ENCODE measurements at regions not wholly inside any gene's neighbourhood (a gene's known extent, or its start where the extent isn't known, plus 50 kb on each side); places are given as distances from the start of the nearest gene placed in this dataset.

DNA sequence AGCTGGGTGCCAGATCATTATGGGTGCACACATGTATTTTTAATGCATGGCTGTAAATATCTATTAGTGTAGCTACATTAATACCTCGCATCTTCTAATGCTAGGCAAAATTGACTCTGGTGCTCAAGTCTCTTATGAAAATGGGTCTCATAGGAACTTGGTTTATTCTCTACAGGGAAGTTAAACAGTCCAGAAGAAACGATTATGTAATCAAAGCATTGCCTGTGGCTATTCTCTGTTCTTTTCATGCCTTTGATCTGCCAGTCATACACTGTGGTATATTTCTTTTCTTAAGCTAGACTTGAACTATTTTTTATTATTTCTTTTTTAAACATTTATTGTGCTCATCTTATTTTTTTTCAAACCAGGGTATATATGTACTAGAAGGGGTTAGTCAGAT, 1015.0 kb downstream of the SLITRK1 start:
- H3K14ac ChIP-seq (replicated peaks; ENCODE audit: low read depth, low read length), result no peak overlapping the region
- TF ChIP-seq RCOR1 (IDR thresholded peaks at IDR 0.05; ENCODE audit: insufficient replicate concordance, low read length) (no peak), FOS (IDR thresholded peaks at IDR 0.05; ENCODE audit: low read depth, low read length) (no peak), MXI1 (IDR thresholded peaks at IDR 0.05; ENCODE audit: borderline replicate concordance, low read depth, low read length) (no peak), MAFK (IDR thresholded peaks at IDR 0.05; ENCODE audit: low read depth, low read length) (no peak), CEBPB (IDR thresholded peaks at IDR 0.05; ENCODE audit: low read depth, low read length) (no peak), BHLHE40 (IDR thresholded peaks at IDR 0.05; ENCODE audit: low read depth, low read length) (no peak), MAZ (IDR thresholded peaks at IDR 0.05; ENCODE audit: borderline replicate concordance, low read depth, low read length) (no peak), POLR2A (IDR thresholded peaks at IDR 0.05; ENCODE audit: low read depth, low read length) (no peak), SMC3 (IDR thresholded peaks at IDR 0.05; ENCODE audit: low read depth, low read length) (no peak), CHD1 (IDR thresholded peaks at IDR 0.05; ENCODE audit: low read depth, low read length) (no peak), RFX5 (IDR thresholded peaks at IDR 0.05; ENCODE audit: low read depth, low read length) (no peak)
- TF ChIP-seq, protein P1, sequence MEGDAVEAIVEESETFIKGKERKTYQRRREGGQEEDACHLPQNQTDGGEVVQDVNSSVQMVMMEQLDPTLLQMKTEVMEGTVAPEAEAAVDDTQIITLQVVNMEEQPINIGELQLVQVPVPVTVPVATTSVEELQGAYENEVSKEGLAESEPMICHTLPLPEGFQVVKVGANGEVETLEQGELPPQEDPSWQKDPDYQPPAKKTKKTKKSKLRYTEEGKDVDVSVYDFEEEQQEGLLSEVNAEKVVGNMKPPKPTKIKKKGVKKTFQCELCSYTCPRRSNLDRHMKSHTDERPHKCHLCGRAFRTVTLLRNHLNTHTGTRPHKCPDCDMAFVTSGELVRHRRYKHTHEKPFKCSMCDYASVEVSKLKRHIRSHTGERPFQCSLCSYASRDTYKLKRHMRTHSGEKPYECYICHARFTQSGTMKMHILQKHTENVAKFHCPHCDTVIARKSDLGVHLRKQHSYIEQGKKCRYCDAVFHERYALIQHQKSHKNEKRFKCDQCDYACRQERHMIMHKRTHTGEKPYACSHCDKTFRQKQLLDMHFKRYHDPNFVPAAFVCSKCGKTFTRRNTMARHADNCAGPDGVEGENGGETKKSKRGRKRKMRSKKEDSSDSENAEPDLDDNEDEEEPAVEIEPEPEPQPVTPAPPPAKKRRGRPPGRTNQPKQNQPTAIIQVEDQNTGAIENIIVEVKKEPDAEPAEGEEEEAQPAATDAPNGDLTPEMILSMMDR (conservative IDR thresholded peaks at IDR 0.05; ENCODE audit: low read depth, low read length), result no peak
- TF ChIP-seq, protein P2, sequence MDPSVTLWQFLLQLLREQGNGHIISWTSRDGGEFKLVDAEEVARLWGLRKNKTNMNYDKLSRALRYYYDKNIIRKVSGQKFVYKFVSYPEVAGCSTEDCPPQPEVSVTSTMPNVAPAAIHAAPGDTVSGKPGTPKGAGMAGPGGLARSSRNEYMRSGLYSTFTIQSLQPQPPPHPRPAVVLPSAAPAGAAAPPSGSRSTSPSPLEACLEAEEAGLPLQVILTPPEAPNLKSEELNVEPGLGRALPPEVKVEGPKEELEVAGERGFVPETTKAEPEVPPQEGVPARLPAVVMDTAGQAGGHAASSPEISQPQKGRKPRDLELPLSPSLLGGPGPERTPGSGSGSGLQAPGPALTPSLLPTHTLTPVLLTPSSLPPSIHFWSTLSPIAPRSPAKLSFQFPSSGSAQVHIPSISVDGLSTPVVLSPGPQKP (IDR thresholded peaks at IDR 0.05; ENCODE audit: borderline replicate concordance, low read depth, low read length), result no peak
- TF ChIP-seq, protein P3, sequence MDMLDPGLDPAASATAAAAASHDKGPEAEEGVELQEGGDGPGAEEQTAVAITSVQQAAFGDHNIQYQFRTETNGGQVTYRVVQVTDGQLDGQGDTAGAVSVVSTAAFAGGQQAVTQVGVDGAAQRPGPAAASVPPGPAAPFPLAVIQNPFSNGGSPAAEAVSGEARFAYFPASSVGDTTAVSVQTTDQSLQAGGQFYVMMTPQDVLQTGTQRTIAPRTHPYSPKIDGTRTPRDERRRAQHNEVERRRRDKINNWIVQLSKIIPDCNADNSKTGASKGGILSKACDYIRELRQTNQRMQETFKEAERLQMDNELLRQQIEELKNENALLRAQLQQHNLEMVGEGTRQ (IDR thresholded peaks at IDR 0.05; ENCODE audit: low read depth, low read length), result no peak

More for the DNA sequence above, 1015.0 kb downstream of the SLITRK1 start:
- Histone ChIP-seq H2AK5ac (ENCODE audit: low read depth, low read length) (no peak overlapping the region), H4K8ac (ENCODE audit: low read depth in 2 of 2, low read length in 2 of 2) (no peak overlapping the region), H4K20me1 (ENCODE audit: insufficient read depth, low read length) (no peaks in the 10 kb centered on the region), H3K79me1 (ENCODE audit: low read depth in 1 of 2, low read length in 2 of 2) (no peaks in the 10 kb centered on the region), H3K9me3 (ENCODE audit: control insufficient read depth, insufficient read depth, low read length) (no peaks in the 10 kb centered on the region), H3K23ac (ENCODE audit: low read depth, low read length) (no peak overlapping the region), H3K4ac (ENCODE audit: low read depth, low read length) (no peak overlapping the region), H4K91ac (ENCODE audit: insufficient read depth, low read depth, low read length) (no peak overlapping the region), H2BK5ac (ENCODE audit: low read depth, low read length, poor library complexity, severe bottlenecking) (no peak overlapping the region), H3K56ac (ENCODE audit: extremely low read depth, insufficient read depth, low read length) (no peak overlapping the region), H2AFZ (replicated peaks; ENCODE audit: low read length, poor library complexity) (no peak overlapping the region), H3K27ac (ENCODE audit: insufficient read depth, low read length) (no peak overlapping the region), H3K27me3 (ENCODE audit: control insufficient read depth, insufficient read depth, low read length) (no peaks in the 10 kb centered on the region), H3K4me1 (ENCODE audit: control insufficient read depth, insufficient read depth, low read length) (no peaks in the 10 kb centered on the region), H3K9ac (ENCODE audit: low read depth, low read length) (no peak overlapping the region), H2BK15ac (ENCODE audit: low read depth, low read length) (no peak overlapping the region), H2AK9ac (replicated peaks; ENCODE audit: low read depth, low read length, poor library complexity) (no peak overlapping the region), H3K18ac (ENCODE audit: low read depth, low read length) (no peak overlapping the region), H3K9me1 (ENCODE audit: insufficient read depth, low read length) (no peaks in the 10 kb centered on the region), H4K5ac (ENCODE audit: low read depth, low read length) (no peak overlapping the region), H3K4me3 (ENCODE audit: insufficient read depth, low read depth, low read length) (no peak overlapping the region), H3K4me2 (ENCODE audit: low read depth, low read length) (no peak overlapping the region), H3K36me3 (ENCODE audit: control insufficient read depth, insufficient read depth, low read length) (no peaks in the 10 kb centered on the region), H2BK120ac (ENCODE audit: low read depth, low read length) (no peak overlapping the region), H2BK20ac (ENCODE audit: low read depth, low read length) (no peak overlapping the region)
- ATAC-seq (ENCODE audit: low read depth) (no peak), DNase-seq (no peak)
- ChIA-PET CTCF (no interaction called here), POLR2A (ENCODE audit: unreplicated experiment) (interaction anchor here (0.6 kb wide), 1 partner anchor 349 kb away, joined by 10 read pairs; no protein-coding TSS in a partner anchor)
- WGBS, 2 experiments (ENCODE audit: extremely low coverage in 2 of 2, insufficient read length in 1 of 2), result no CpG with 5 or more reads among the region's 2 CpGs
- intact Hi-C loops (cut with micrococcal nuclease), result no loop called here
- in situ Hi-C loops (cut with MboI; ENCODE audit: low sequenced_read_pairs), result no loop called here
- dilution Hi-C loops (cut with HindIII; ENCODE audit: low sequenced_read_pairs, unreplicated experiment), result no loop called here
- BruUV-seq (replicated peaks), result no TSS peak

Measured in IMR-90 (cell line).